Caco-2 (cell line): ENCODE measurements at regions not wholly inside any gene's neighbourhood (a gene's known extent, or its start where the extent isn't known, plus 50 kb on each side); places are given as distances from the start of the nearest gene placed in this dataset.

Experiments used
- BruUV-seq: library from RNA; stranded (reverse); fragments of 400-500 nt; replicated peaks from 2 replicates; lab custom pipeline; 2021; lab: Mats Ljungman, UMichigan
- CTCF ChIA-PET: fragments of 300-600 bp; sonication (Branson Sonifier 250); formaldehyde crosslinking; loops from one replicate; lab custom pipeline; 2022; ENCODE audit warnings: antibody characterized with exemption; lab: Charles Lee
- POLR2A ChIA-PET: fragments of 300-600 bp; sonication (Branson Sonifier 250); formaldehyde crosslinking; loops from one replicate; lab custom pipeline; 2022; ENCODE audit warnings: antibody characterized with exemption; lab: Charles Lee
- DNase-seq, 2 experiments: peaks; one replicate each; pipeline versions ENCODE4 v3.0.0 to v3.0.0-alpha.2; 2020 to 2022
- H3K27me3 ChIP-seq: replicated peaks from 2 replicates; pipeline ENCODE4 v1.6.0; 2011; ENCODE audit warnings: low read length; ENCODE audit not compliant: control insufficient read depth, insufficient read depth
- H3K36me3 ChIP-seq: 2 replicates; pipeline ENCODE4 v1.5.1; 2011; ENCODE audit warnings: low read length; ENCODE audit not compliant: control insufficient read depth, insufficient read depth
- H3K4me1 ChIP-seq: fragments of 250-450 bp; sonication (Bioruptor Pico); 2 replicates; pipeline ENCODE4 v1.5.1; 2020; ENCODE audit warnings: mild to moderate bottlenecking
- H3K4me3 ChIP-seq: 2 replicates; pipeline ENCODE4 v1.5.1; 2011; ENCODE audit warnings: low read depth, mild to moderate bottlenecking, control low read depth, low read length
- H3K9me3 ChIP-seq: fragments of 250-450 bp; sonication (Bioruptor Pico); 2 replicates; pipeline ENCODE4 v1.5.1; 2020; ENCODE audit warnings: mild to moderate bottlenecking, moderate library complexity
- H3K27ac Mint-ChIP-seq: one replicate; pipeline ENCODE4 v1.8.0; 2022; ENCODE audit warnings: mixed read lengths; ENCODE audit not compliant: unreplicated experiment
- H3K27me3 Mint-ChIP-seq: one replicate; pipeline ENCODE4 v1.8.0; 2022; ENCODE audit warnings: mixed read lengths; ENCODE audit not compliant: insufficient read depth, unreplicated experiment
- H3K36me3 Mint-ChIP-seq: one replicate; pipeline ENCODE4 v1.8.0; 2022; ENCODE audit warnings: mild to moderate bottlenecking, mixed read lengths; ENCODE audit not compliant: insufficient read depth, unreplicated experiment
- H3K4me1 Mint-ChIP-seq: one replicate; pipeline ENCODE4 v1.8.0; 2022; ENCODE audit warnings: low read depth, mixed read lengths; ENCODE audit not compliant: unreplicated experiment
- H3K4me3 Mint-ChIP-seq: one replicate; pipeline ENCODE4 v1.8.0; 2022; ENCODE audit warnings: mild to moderate bottlenecking, moderate library complexity, mixed read lengths; ENCODE audit not compliant: unreplicated experiment
- H3K9me3 Mint-ChIP-seq: one replicate; pipeline ENCODE4 v1.8.0; 2022; ENCODE audit warnings: mixed read lengths; ENCODE audit not compliant: unreplicated experiment
- intact Hi-C: fragments of 100-400 bp; cut with micrococcal nuclease; formaldehyde crosslinking; loops from one replicate; pipeline ENCODE4 v1.10.0; 2022; ENCODE audit not compliant: unreplicated experiment
- TF ChIP-seq, protein P1 (sequence below), 2 experiments: fragments of 200-600 bp in 1 of 2; IDR thresholded peaks; 1 replicate in 1 of 2; 2 replicates in 1 of 2; pipeline versions ENCODE4 v1.5.1 to v1.8.0; 2011 to 2022; ENCODE audit warnings: antibody characterized with exemption in 1 of 2, control low read depth in 1 of 2, inconsistent platforms in 1 of 2, low read depth in 1 of 2, low read length in 1 of 2, mild to moderate bottlenecking in 1 of 2, moderate library complexity in 1 of 2; ENCODE audit not compliant: insufficient read depth in 1 of 2, severe bottlenecking in 1 of 2, unreplicated experiment in 1 of 2

DNA sequence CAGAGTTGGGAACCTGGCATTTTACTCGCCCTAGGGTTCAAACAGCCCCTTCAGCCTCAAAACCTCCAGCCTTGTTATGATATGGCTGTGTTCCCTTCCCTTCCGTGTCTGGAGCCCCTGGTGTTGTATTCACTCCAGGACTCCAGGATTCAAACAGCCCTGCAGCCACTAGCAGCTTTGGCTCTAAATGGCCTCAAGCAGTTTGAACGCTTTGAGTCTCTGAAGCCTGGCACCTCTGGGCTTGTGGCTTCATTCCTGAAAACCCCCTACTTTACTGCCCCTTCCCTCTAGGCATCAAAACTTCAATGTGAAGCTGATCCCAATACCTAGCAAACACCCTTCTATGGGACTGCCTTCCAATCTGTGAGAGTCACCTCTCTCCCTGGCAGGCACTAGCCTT, 67.9 kb upstream of the RMST start:
- Mint-ChIP-seq H3K4me3 (no peak overlapping the region), H3K36me3 (no peaks in the 10 kb centered on the region), H3K27me3 (no peaks in the 10 kb centered on the region), H3K9me3 (no peaks in the 10 kb centered on the region), H3K27ac (no peak overlapping the region), H3K4me1 (peaks cover 6% of the 10 kb centered on the region)
- DNase-seq: no peak
- ChIA-PET POLR2A (no interaction called here), CTCF (interaction anchor here (1.5 kb wide), 1 partner anchor 9 kb away, joined by 4 read pairs; no protein-coding TSS in a partner anchor)
- no peaks in the 10 kb centered on the region for H3K27me3 ChIP-seq
- intact Hi-C loops: no loop called here
- H3K4me3 ChIP-seq: no peak overlapping the region
- no peaks in the 10 kb centered on the region for H3K9me3 ChIP-seq
- H3K36me3 ChIP-seq: no peaks in the 10 kb centered on the region
- TF ChIP-seq, protein P1, sequence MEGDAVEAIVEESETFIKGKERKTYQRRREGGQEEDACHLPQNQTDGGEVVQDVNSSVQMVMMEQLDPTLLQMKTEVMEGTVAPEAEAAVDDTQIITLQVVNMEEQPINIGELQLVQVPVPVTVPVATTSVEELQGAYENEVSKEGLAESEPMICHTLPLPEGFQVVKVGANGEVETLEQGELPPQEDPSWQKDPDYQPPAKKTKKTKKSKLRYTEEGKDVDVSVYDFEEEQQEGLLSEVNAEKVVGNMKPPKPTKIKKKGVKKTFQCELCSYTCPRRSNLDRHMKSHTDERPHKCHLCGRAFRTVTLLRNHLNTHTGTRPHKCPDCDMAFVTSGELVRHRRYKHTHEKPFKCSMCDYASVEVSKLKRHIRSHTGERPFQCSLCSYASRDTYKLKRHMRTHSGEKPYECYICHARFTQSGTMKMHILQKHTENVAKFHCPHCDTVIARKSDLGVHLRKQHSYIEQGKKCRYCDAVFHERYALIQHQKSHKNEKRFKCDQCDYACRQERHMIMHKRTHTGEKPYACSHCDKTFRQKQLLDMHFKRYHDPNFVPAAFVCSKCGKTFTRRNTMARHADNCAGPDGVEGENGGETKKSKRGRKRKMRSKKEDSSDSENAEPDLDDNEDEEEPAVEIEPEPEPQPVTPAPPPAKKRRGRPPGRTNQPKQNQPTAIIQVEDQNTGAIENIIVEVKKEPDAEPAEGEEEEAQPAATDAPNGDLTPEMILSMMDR (IDR thresholded peaks at IDR 0.05; ENCODE audit: insufficient read depth in 1 of 2, low read depth in 1 of 2, low read length in 1 of 2, severe bottlenecking in 1 of 2, unreplicated experiment in 1 of 2): no peak
- no TSS peak for BruUV-seq
- H3K4me1 ChIP-seq: 0 out of 2 replicates have a peak, but pooled peaks cover 7% of the 10 kb centered on the region

DNA sequence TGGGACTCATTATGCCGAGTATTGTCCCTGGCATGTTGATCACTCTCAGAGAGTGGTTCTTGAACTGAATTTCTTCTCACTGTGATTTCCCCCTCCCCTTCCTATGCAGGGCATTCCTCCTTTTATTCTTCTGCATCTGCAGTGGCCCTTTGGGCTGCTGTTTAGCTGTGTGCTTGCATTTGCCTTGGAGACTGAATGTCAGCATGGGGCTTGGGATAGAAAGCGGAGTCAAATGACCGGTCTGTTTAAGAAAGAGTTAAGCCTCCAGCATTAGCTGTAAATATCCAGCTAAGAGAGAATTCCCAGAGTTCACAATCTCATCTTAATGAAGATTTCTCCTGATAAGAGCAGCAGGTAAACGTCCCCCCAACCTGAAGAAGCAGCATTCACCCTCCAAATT, 65.6 kb upstream of the RMST start:
- Mint-ChIP-seq H3K4me3 (no peak overlapping the region), H3K27ac (no peak overlapping the region), H3K9me3 (no peaks in the 10 kb centered on the region), H3K4me1 (peaks cover 6% of the 10 kb centered on the region), H3K27me3 (no peaks in the 10 kb centered on the region), H3K36me3 (no peaks in the 10 kb centered on the region)
- H3K4me1 ChIP-seq: 0 out of 2 replicates have a peak, but pooled peaks cover 7% of the 10 kb centered on the region
- no peaks in the 10 kb centered on the region for H3K27me3 ChIP-seq
- H3K36me3 ChIP-seq: no peaks in the 10 kb centered on the region
- TF ChIP-seq, protein P1 (IDR thresholded peaks at IDR 0.05; ENCODE audit: insufficient read depth in 1 of 2, low read depth in 1 of 2, low read length in 1 of 2, severe bottlenecking in 1 of 2, unreplicated experiment in 1 of 2): no peak
- no peak for DNase-seq
- H3K9me3 ChIP-seq: no peaks in the 10 kb centered on the region
- CTCF ChIA-PET: interaction anchor here (0.5 kb wide), 1 partner anchor 76 kb away, joined by 7 read pairs; no protein-coding TSS in a partner anchor
- intact Hi-C loops: no loop called here
- POLR2A ChIA-PET: no interaction called here
- BruUV-seq: no TSS peak
- H3K4me3 ChIP-seq: no peak overlapping the region

DNA sequence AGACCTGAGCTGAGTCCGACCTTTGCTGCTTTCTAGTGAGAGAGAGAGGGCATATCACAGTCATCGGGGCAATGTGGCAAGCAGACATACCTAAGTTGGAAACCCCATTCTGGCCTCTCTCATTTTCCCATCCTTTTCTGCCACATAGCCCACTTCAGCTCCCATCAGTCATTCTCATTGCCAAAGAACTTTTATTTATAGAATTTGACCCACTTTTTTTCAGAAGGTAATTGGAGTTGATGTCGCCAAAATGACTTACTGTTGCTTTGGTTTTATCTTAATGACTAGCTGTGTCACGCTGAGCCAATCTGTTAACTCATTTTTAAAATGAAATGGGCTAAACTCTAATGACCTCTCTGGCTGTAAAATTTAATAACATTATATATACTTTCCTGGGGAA, 63.9 kb upstream of the RMST start:
- no peak overlapping the region for H3K4me3 Mint-ChIP-seq
- TF ChIP-seq, protein P1 (IDR thresholded peaks at IDR 0.05; ENCODE audit: insufficient read depth in 1 of 2, low read depth in 1 of 2, low read length in 1 of 2, severe bottlenecking in 1 of 2, unreplicated experiment in 1 of 2): no peak
- Histone ChIP-seq H3K4me3 (no peak overlapping the region), H3K4me1 (0 out of 2 replicates have a peak, but pooled peaks cover 7% of the 10 kb centered on the region), H3K27me3 (no peaks in the 10 kb centered on the region), H3K9me3 (no peaks in the 10 kb centered on the region), H3K36me3 (no peaks in the 10 kb centered on the region)
- DNase-seq: no peak
- no peaks in the 10 kb centered on the region for H3K36me3 Mint-ChIP-seq
- H3K4me1 Mint-ChIP-seq: peaks cover 6% of the 10 kb centered on the region
- ChIA-PET CTCF (no interaction called here), POLR2A (interaction anchor here (0.5 kb wide), 1 partner anchor 1804 kb away, joined by 10 read pairs; no protein-coding TSS in a partner anchor)
- no peaks in the 10 kb centered on the region for H3K9me3 Mint-ChIP-seq
- intact Hi-C loops: no loop called here
- BruUV-seq: no TSS peak
- H3K27ac Mint-ChIP-seq: no peak overlapping the region
- H3K27me3 Mint-ChIP-seq: no peaks in the 10 kb centered on the region
